ENCODE measurements at regions not wholly inside any gene's neighbourhood (a gene's known extent, or its start where the extent isn't known, plus 50 kb on each side); places are given as distances from the start of the nearest gene placed in this dataset.

GRCh38 chr4:149980121-149980682 is 98.0 kb upstream of the DCLK2 start:
- no peak for DNase-seq (ENCODE audit: extremely low read depth in 1 of 11, low read depth in 9 of 11, low spot score in 4 of 11)

GRCh38 chr4:149980941-149981340 is 97.3 kb upstream of the DCLK2 start:
- peak; percentile 48 to 80 (median 74) for DNase-seq (ENCODE audit: extremely low read depth in 1 of 11, low read depth in 9 of 11, low spot score in 4 of 11)

DNA sequence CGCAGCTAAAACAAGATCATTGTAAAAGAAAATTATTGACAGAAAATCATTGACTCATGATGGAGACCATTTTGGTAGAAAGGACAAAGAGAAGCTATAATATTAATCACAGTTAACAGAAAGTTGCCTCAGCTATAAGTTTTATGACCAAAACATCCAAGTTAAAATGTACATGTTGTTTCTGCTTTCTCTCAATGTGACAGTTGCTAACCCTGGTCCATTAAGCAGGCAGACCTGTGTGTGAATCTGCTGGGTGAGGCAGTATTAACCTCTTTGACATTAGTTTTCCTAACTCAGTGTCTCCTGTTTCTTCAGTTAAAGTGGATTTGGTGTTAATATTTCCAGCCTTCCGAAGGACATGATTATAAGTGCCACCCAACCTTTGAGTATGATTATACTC is 94.8 kb upstream of the DCLK2 start:
- DNase-seq (ENCODE audit: extremely low read depth in 1 of 11, low read depth in 9 of 11, low spot score in 4 of 11): no peak

DNA sequence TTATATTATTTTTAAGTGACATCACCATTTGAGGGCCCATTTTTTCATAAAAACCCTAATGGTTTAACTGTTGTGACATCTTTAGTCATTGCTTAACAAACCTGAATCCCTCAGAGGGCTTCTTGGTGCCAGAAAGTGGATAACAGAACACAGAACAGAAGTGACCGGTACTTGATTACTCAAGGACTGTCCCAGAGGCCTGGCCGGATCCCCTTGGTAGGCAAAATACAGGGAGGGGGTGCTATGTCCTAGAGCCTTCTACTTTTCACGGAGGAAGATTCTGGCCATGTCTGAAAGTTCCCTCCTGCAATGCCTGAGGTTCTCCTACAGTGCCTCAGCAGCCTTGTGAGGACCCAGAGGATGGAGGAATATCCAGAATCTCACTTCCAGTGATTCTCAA is 94.3 kb upstream of the DCLK2 start:
- DNase-seq (ENCODE audit: extremely low read depth in 1 of 11, low read depth in 9 of 11, low spot score in 4 of 11): no peak

DNA sequence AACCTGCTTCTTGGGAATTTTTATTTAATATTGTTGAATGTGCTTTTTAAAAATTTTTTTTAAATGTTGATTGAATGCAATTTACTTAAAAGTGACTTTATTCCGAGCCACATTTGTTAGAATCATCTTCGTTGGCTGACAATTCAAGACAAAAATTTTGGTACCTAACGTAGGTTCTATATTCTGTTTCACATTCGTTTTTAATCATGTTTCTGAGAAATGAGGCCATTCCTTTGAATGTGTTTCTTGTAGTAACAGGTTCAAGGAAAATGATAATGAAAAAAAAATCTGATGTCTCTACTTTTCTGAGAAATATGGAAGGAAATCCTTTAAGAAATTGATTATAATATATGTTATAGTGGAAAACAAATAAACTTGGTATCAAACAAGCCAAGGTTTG is 92.3 kb upstream of the DCLK2 start:
- DNase-seq (ENCODE audit: extremely low read depth in 1 of 11, low read depth in 9 of 11, low spot score in 4 of 11): no peak

GRCh38 chr4:149986917-149987316 is 91.3 kb upstream of the DCLK2 start:
- DNase-seq (ENCODE audit: extremely low read depth in 1 of 11, low read depth in 9 of 11, low spot score in 4 of 11): no peak

DNA sequence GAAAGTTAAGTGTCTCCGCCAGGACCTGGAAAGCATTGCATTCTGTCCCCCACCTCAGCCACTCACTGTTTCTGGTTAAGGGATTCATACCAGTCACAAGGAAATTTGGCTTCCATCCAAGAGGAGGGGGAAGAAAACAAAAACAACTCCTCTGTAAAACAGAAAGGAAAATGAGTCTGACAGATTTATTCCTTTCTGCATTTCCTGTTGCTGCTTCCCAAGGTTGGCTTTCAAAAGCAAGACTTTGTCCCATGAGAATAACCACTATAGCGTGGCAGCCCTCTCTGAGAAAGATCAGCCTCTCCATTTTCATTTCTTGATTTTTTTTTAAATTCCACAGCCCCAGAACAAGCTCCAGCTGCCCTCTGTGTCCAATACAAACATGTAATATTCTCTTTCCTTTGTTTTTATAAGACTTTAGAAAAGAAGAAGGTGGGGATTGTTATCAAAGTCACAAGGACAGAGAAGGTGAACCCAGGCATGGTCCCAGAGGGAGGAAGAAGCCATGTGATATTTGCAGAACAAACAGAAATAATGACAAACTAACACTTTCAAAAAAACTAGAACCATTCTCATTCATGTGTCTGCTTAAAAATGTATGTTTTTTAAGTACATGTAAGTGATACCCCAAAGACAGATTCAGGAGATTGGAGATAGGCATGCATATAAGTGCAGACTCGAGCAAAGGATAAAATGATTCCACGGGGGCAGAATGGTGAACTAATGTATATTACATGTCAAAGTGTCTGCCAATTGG is 90.7 kb upstream of the DCLK2 start:
- peak; percentile 62 to 88 (median 71) for DNase-seq (ENCODE audit: extremely low read depth in 1 of 11, low read depth in 9 of 11, low spot score in 4 of 11)

DNA sequence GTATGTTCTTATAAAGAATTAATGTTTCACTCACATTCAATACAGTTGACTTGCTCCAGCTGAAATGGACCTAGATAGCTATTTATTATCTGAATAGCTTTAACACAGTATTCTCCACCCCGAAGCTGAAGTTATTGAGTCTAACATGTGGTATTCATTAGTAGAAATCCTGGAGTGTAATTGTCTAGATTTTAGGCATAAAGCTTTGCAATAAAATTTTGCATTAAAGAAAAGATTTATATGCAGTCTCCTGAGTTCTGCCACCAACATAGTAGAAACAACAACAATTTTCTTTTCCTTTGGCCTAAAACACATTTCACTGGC is 90.2 kb upstream of the DCLK2 start:
- peak in 2 of 11 donors; percentile 19 to 32 for DNase-seq (ENCODE audit: extremely low read depth in 1 of 11, low read depth in 9 of 11, low spot score in 4 of 11)

DNA sequence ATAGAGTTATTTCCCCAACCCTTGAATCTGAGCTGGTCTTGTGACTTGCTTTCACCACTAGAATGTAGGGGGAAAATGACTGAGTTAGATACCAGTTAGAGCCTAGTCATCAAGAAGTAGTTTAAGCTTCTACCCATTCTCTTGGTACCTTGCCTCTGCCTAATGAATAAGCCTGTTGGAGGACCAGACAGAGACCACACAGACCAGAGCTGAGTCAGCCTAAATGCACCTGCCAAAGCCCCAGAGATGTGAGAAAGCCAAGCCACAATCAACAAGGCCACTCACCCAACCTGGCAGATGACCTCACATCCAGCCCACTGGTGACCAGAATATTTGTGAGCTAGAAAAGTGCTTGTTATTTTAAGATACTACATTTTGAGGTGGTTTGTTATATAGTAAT is 85.2 kb upstream of the DCLK2 start:
- DNase-seq (ENCODE audit: extremely low read depth in 1 of 11, low read depth in 9 of 11, low spot score in 4 of 11): no peak

DNA sequence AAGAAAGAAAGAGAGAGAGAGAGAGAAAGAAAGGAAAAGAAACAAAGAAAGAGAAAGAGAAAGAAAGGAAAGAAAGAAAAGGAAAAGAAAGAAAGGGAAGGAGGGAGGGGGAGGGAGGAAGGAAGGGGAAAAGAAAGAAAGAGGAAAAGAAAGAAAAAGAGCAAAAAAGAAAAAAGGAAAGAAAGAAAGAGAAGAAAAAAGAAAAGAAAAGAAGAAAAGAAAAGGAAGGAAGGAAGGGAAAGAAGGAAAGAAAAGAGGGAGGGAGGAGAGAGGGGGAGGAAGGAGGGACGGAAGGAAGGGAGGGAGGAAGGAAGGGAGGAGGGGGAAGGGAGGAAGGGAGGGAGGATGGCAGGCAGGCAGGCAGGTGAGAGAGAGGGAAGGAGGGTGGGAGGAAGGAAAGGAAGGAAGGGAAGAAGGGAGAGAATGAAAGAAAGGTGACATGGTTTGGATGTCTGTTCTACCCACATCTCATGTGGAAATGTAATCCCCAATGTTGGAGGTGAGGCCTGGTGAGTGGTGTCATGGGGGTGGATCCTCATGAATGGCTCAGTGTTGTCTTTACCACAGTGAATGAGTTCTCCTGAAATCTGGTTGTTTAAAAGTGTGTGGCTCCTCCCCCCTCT is 83.0 kb upstream of the DCLK2 start:
- DNase-seq (ENCODE audit: extremely low read depth in 1 of 11, low read depth in 9 of 11, low spot score in 4 of 11): no peak

DNA sequence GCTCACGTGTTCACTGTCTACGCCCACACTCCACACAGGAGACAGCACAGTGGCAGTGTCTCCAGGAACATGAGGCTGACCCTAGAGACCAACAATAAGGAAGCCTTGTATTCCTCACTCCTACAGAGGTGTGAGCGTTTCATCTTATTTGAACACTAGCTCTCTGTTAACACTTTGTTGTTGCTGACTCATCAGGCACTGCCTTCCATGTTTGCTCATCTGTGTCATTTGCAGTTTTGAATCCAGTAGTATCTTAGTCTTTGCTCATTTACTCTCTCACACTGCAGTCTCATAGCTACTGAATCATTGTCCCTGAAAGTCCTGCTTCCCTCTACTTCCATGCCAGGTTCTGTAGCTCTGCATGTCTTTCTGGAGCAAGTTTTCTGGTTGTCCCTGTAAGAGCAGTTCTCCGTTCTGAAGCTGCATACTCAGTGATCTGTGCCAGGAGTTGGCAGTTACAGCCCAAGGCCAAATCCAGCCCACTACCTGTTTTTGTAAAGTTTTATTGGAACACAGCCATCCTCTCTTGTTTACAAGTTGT is 80.3 kb upstream of the DCLK2 start:
- no peak for DNase-seq (ENCODE audit: extremely low read depth in 1 of 11, low read depth in 9 of 11, low spot score in 4 of 11)

DNA sequence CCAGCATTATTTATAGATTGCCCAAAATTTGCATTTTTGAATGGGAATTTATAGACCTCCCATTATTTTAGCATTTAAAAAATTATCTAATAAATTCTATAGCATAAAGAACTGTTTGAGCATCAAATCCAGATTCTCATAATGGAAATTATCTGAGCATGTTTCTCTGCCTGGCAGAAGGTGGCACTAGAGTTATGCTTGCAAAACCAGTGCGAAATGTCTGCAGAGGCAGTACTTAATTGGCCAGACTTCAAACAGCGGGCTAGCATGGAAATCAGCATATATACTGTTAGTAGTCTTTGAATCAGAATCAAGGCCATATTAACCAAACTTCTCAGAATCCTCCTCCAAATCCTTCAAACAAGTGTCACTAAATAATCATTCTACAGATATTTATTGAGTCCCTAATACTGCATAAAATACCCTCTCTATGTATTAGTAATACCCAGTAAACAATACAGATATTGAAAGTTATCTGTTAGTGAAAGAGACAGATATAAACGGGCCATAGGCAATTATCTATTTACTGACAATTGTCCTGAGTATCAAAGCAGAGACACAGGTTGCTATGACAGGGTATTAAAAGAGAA is 78.7 kb upstream of the DCLK2 start:
- DNase-seq (ENCODE audit: extremely low read depth in 1 of 11, low read depth in 9 of 11, low spot score in 4 of 11): peak in 3 of 11 donors; percentile 46 to 57 (median 55)

DNA sequence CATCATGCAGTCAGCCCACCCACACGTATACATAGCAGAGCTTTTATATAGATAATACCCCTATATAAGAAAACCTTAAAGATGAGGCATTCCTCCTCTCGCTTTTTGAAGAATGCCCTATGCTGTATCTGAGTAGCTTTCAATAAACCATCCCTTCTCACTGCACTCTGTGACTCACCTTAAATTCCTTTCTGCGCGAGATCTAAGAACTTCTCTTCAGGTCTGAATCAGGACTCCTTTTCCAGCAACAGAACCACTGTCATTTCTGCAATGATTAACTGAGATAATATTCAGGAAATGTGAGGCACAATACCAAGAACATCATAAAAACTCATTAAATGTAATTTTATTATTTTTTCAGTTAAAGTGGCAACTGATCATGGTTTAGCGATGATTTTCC is 76.4 kb upstream of the DCLK2 start:
- no peak for DNase-seq (ENCODE audit: extremely low read depth in 1 of 11, low read depth in 9 of 11, low spot score in 4 of 11)

DNA sequence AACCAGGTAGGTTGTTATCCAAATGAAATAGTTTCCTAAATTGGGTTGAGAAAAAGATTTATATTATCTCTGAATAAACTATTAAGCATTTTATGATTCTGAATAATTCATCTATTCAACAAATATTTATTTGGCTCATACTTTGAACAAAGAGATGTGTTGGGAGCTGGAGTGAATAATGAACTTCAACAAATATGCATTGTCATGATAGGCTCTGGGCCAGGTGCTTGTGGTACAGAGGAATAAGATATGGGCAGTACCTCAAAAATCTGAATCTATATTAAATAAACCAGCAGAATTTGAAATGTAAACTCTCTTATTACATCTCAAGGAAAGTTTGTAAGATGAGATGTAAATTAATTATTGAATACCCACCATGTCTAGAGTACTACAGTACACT is 75.7 kb upstream of the DCLK2 start:
- no peak for DNase-seq (ENCODE audit: extremely low read depth in 1 of 11, low read depth in 9 of 11, low spot score in 4 of 11)

DNA sequence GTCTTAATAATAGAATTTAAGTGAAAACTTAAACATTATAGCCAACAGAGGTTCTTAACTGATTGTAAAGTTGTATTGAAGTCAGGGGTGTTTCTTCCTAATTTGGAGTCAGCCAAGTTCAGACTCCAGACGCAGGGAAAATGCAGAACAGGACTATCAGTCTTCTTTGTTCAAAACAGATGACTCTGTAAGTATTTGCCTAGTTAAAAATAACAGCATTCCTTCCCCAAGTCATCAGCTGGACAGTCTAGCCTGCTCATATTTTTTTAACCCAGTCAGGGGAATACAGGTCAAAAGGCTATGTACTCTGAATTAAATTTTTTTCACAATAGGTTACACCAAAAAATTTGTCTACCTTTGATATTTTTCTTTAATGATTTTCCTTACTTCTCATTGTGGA is 73.8 kb upstream of the DCLK2 start:
- no peak for DNase-seq (ENCODE audit: extremely low read depth in 1 of 11, low read depth in 9 of 11, low spot score in 4 of 11)

- DNase-seq (ENCODE audit: extremely low read depth in 1 of 11, low read depth in 9 of 11, low spot score in 4 of 11): no peak
These were observed 72.7 kb upstream of the DCLK2 start for GRCh38 chr4:150005537-150005936.

DNA sequence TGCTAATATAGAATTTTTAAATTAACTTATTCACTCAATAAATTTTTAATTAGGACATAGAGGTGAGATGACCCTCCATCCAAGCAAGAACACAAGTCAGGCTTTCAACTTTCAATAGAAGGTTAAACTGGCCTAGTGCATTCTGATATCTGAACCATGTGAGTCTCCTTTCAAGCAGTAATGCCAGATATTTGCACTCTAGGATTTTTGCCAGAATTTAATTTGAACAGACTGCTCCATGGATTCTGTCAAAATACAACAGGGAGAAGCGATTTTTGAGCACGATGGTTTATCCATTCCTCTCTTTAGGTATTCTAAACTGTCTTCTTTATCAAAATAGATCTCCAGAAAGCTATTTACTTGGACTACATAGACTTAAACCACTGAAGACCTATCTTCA is 72.0 kb upstream of the DCLK2 start:
- no peak for DNase-seq (ENCODE audit: extremely low read depth in 1 of 11, low read depth in 9 of 11, low spot score in 4 of 11)

DNA sequence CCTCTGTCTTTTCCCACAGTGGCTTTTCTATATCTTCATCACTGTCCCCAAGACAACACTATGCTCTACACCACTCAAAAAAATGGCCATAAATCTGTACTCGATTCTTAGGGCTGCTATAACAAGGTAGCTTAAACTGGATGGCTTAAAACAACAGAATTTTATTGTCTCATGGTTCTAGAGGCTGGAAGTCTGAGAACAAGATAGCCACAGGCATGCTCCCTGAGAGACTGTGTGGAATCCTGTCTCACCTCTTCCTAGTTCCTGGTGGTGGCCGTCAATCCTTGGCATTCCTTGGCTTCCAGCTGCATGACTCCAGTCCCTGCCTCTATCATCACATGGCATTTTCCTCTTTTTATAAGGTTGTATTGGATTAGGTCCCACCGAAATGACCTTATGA is 70.7 kb upstream of the DCLK2 start:
- no peak for DNase-seq (ENCODE audit: extremely low read depth in 1 of 11, low read depth in 9 of 11, low spot score in 4 of 11)

- no peak for DNase-seq (ENCODE audit: extremely low read depth in 1 of 11, low read depth in 9 of 11, low spot score in 4 of 11)
These were observed 69.7 kb upstream of the DCLK2 start for GRCh38 chr4:150008546-150008945.

DNA sequence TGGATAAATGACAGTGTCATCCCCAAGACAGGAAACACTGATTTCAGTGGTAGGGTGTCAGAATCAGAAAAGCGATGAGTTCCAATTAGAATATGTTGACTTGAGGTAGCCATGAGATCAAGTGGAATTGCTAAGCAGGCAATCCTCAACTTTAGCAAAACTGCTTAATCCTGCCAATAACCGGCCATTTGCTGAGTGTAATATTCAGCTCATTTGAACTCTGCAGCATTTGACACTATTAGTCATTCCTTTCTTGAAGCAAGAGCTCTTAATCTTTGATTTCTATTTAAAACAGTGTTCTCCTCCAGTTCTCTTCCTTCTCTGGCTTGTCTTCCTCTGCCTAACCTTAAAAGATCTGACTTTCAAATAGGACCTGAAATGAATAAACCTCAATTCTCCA is 68.7 kb upstream of the DCLK2 start:
- DNase-seq (ENCODE audit: extremely low read depth in 1 of 11, low read depth in 9 of 11, low spot score in 4 of 11): no peak

Measured in renal cortex interstitium (tissue), 11 donors.